Liver (tissue), 3 donors: ENCODE measurements at regions not wholly inside any gene's neighbourhood (a gene's known extent, or its start where the extent isn't known, plus 50 kb on each side); places are given as distances from the start of the nearest gene placed in this dataset.

Experiments
- ATF3 ChIP-seq: IDR thresholded peaks from 2 replicates; pipeline ENCODE4 v1.6.1; 2016; ENCODE audit warnings: antibody characterized with exemption
- CTCF ChIP-seq: fragments of 150-350 bp; IDR thresholded peaks from 2 replicates; pipeline ENCODE4 v1.5.1; 2017; ENCODE audit warnings: improper control_type of control experiment, low read depth, low read length; ENCODE audit not compliant: missing input control
- FOXA1 ChIP-seq: IDR thresholded peaks from 2 replicates; pipeline ENCODE4 v1.6.1; 2016; ENCODE audit warnings: antibody characterized with exemption
- REST ChIP-seq: IDR thresholded peaks from 2 replicates; pipeline ENCODE4 v1.6.1; 2016; ENCODE audit warnings: antibody characterized with exemption, mild to moderate bottlenecking
- TAF1 ChIP-seq: conservative IDR thresholded peaks from 2 replicates; pipeline ENCODE4 v1.6.1; 2016; ENCODE audit warnings: antibody characterized with exemption, mild to moderate bottlenecking
- YY1 ChIP-seq: IDR thresholded peaks from 2 replicates; pipeline ENCODE4 v1.6.1; 2016; ENCODE audit warnings: antibody characterized with exemption, mild to moderate bottlenecking
- ZBTB33 ChIP-seq: IDR thresholded peaks from 2 replicates; pipeline ENCODE4 v1.6.1; 2016; ENCODE audit warnings: antibody characterized with exemption
- donor health status: healthy.
- donor health status: healthy.

- TF ChIP-seq FOXA1 (no peak), ZBTB33 (no peak), CTCF (no peak), REST (no peak), TAF1 (no peak), ATF3 (no peak), YY1 (no peak)
Measured at GRCh38 chr18:76251691-76252090, 243.4 kb downstream of the ZNF516 start.
